Panc1 (cell line): ENCODE measurements at regions not wholly inside any gene's neighbourhood (a gene's known extent, or its start where the extent isn't known, plus 50 kb on each side); places are given as distances from the start of the nearest gene placed in this dataset.

ENCODE experiments used
- ATAC-seq: fragments of 200-7000 bp; cut with Tn5 transposase; 2 replicates; pipeline ENCODE4 v1.9.1; 2020; ENCODE audit warnings: mild to moderate bottlenecking, moderate library complexity
- BruUV-seq: library from RNA; stranded (reverse); fragments of 400-500 nt; replicated peaks from 2 replicates; lab custom pipeline; 2021; lab: Mats Ljungman, UMichigan
- CTCF ChIA-PET: fragments of 300-600 bp; sonication (Branson Sonifier 250); formaldehyde crosslinking; loops from one replicate; lab custom pipeline; 2022; ENCODE audit warnings: antibody characterized with exemption; lab: Charles Lee
- POLR2A ChIA-PET: fragments of 300-600 bp; sonication (Branson Sonifier 250); formaldehyde crosslinking; loops from one replicate; lab custom pipeline; 2022; ENCODE audit warnings: antibody characterized with exemption; lab: Charles Lee
- DNase-seq: peaks from one replicate; pipeline ENCODE4 v3.0.0-alpha.2; 2010; ENCODE audit warnings: low read depth, low spot score
- H3K27ac ChIP-seq: 2 replicates; pipeline ENCODE4 v1.5.1; 2011; ENCODE audit warnings: mild to moderate bottlenecking, low read length, inconsistent platforms
- H3K27me3 ChIP-seq: fragments of 200-500 bp; sonication (Bioruptor generic); 2 replicates; pipeline ENCODE4 v1.6.0; 2014; ENCODE audit warnings: low read length, inconsistent platforms; ENCODE audit not compliant: control insufficient read depth, insufficient read depth
- H3K36me3 ChIP-seq: fragments of 200-500 bp; sonication (Bioruptor generic); 2 replicates; pipeline ENCODE4 v1.5.1; 2014; ENCODE audit warnings: inconsistent platforms, mild to moderate bottlenecking, low read length, moderate library complexity; ENCODE audit not compliant: control insufficient read depth, insufficient read depth
- H3K4me1 ChIP-seq: 2 replicates; pipeline ENCODE4 v1.5.1; 2011; ENCODE audit warnings: inconsistent platforms, mild to moderate bottlenecking, low read length, moderate library complexity; ENCODE audit not compliant: control insufficient read depth, insufficient read depth
- H3K4me3 ChIP-seq, 2 experiments: 2 replicates each; pipeline ENCODE4 v1.5.1; 2011 to 2012; ENCODE audit warnings: low read depth in 2 of 2, low read length in 2 of 2, mild to moderate bottlenecking in 2 of 2, inconsistent platforms in 1 of 2, moderate library complexity in 1 of 2
- H3K9me3 ChIP-seq: fragments of 200-500 bp; sonication (Bioruptor generic); 2 replicates; pipeline ENCODE4 v1.5.1; 2014; ENCODE audit warnings: low read depth, mild to moderate bottlenecking, inconsistent platforms, low read length, moderate library complexity; ENCODE audit not compliant: control insufficient read depth, insufficient read depth
- POLR2AphosphoS5 ChIP-seq: IDR thresholded peaks from 2 replicates; pipeline ENCODE4 v1.6.1; 2012; ENCODE audit warnings: mild to moderate bottlenecking, low read depth, low read length, moderate library complexity
- SIN3A ChIP-seq: IDR thresholded peaks from 2 replicates; pipeline ENCODE4 v1.6.1; 2012; ENCODE audit warnings: low read depth, mild to moderate bottlenecking, low read length, moderate library complexity, borderline replicate concordance; ENCODE audit not compliant: insufficient read depth
- TCF7L2 ChIP-seq: IDR thresholded peaks from 2 replicates; pipeline ENCODE4 v1.6.1; 2011; ENCODE audit warnings: mild to moderate bottlenecking, low read depth, low read length, inconsistent platforms
- in situ Hi-C: cut with HindIII; loops from 2 replicates; pipeline ENCODE4 v1.10.0; 2016; ENCODE audit warnings: low sequenced_read_pairs, low pct_unique_long_range_greater_than_20kb
- intact Hi-C: fragments of 100-400 bp; cut with micrococcal nuclease; formaldehyde crosslinking; loops from one replicate; pipeline ENCODE4 v1.10.0; 2022; ENCODE audit not compliant: unreplicated experiment
- TF ChIP-seq, protein P1 (sequence below), 2 experiments: IDR thresholded peaks; 2 replicates each; pipeline ENCODE4 v1.6.1; 2011 to 2012; ENCODE audit warnings: low read depth in 2 of 2, control low read depth in 1 of 2, low read length in 1 of 2, mild to moderate bottlenecking in 1 of 2, moderate library complexity in 1 of 2; ENCODE audit not compliant: insufficient read depth in 1 of 2
- TF ChIP-seq, protein P2 (sequence below): fragments of 450-650 bp; IDR thresholded peaks from 2 replicates; pipeline ENCODE4 v1.5.1; 2017; ENCODE audit warnings: mild to moderate bottlenecking

DNA sequence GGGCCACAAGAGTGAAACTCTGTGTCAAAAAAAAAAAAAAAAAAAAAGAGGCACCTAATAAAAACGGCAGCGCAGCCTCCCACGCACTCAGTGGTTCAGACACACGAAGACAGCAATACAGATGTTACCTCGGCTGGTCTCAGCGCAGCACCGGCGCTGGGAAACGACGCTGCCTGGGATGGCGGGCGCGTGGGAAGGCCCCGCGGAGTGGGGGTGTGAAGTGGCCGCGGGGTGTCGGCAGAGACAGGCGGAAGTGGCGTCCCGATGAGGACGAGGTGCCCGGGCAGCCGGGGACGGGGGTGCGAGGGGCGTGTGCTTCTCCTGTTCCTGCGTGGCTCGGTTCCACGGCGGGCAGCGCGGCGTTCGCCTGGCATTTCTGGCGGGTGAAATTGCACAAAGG, 179.4 kb downstream of the BANP start:
- no peak for TF ChIP-seq SIN3A
- TF ChIP-seq, protein P1, sequence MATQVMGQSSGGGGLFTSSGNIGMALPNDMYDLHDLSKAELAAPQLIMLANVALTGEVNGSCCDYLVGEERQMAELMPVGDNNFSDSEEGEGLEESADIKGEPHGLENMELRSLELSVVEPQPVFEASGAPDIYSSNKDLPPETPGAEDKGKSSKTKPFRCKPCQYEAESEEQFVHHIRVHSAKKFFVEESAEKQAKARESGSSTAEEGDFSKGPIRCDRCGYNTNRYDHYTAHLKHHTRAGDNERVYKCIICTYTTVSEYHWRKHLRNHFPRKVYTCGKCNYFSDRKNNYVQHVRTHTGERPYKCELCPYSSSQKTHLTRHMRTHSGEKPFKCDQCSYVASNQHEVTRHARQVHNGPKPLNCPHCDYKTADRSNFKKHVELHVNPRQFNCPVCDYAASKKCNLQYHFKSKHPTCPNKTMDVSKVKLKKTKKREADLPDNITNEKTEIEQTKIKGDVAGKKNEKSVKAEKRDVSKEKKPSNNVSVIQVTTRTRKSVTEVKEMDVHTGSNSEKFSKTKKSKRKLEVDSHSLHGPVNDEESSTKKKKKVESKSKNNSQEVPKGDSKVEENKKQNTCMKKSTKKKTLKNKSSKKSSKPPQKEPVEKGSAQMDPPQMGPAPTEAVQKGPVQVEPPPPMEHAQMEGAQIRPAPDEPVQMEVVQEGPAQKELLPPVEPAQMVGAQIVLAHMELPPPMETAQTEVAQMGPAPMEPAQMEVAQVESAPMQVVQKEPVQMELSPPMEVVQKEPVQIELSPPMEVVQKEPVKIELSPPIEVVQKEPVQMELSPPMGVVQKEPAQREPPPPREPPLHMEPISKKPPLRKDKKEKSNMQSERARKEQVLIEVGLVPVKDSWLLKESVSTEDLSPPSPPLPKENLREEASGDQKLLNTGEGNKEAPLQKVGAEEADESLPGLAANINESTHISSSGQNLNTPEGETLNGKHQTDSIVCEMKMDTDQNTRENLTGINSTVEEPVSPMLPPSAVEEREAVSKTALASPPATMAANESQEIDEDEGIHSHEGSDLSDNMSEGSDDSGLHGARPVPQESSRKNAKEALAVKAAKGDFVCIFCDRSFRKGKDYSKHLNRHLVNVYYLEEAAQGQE (IDR thresholded peaks at IDR 0.05; ENCODE audit: insufficient read depth in 1 of 2, low read depth in 2 of 2, low read length in 1 of 2) = no peak
- TF ChIP-seq, protein P2, sequence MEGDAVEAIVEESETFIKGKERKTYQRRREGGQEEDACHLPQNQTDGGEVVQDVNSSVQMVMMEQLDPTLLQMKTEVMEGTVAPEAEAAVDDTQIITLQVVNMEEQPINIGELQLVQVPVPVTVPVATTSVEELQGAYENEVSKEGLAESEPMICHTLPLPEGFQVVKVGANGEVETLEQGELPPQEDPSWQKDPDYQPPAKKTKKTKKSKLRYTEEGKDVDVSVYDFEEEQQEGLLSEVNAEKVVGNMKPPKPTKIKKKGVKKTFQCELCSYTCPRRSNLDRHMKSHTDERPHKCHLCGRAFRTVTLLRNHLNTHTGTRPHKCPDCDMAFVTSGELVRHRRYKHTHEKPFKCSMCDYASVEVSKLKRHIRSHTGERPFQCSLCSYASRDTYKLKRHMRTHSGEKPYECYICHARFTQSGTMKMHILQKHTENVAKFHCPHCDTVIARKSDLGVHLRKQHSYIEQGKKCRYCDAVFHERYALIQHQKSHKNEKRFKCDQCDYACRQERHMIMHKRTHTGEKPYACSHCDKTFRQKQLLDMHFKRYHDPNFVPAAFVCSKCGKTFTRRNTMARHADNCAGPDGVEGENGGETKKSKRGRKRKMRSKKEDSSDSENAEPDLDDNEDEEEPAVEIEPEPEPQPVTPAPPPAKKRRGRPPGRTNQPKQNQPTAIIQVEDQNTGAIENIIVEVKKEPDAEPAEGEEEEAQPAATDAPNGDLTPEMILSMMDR = no peak
- no peak for TF ChIP-seq TCF7L2
- no peak for TF ChIP-seq POLR2AphosphoS5
- in situ Hi-C loops = no loop called here
- intact Hi-C loops = no loop called here
- Histone ChIP-seq H3K27me3 (no peaks in the 10 kb centered on the region), H3K9me3 (no peaks in the 10 kb centered on the region), H3K4me1 (no peaks in the 10 kb centered on the region), H3K4me3 (no peak overlapping the region), H3K27ac (no peak overlapping the region), H3K36me3 (no peaks in the 10 kb centered on the region)
- ATAC-seq (no peak), DNase-seq (no peak)
- ChIA-PET POLR2A (no interaction called here), CTCF (no interaction called here)
- BruUV-seq = no TSS peak

DNA sequence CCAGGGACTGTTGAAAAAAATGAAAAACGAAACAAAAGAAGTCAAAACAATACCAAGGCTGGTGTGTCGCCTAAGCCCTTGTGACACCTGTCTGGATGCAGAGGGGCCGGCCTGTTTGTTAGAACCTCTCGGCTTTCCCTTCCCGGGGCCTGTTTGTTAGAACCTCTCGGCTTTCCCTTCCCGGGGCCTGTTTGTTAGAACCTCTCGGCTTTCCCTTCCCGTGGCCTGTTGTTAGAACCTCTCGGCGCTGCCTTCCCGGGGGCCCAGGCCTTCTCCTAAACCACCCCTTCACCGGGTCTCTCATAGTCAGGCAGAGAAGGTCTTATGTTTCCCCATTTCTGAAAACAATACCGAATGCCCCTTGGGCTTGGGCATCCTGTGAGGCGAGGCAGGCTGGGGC, 180.0 kb downstream of the BANP start:
- TF ChIP-seq SIN3A (no peak), TCF7L2 (no peak)
- TF ChIP-seq, protein P2 = no peak
- Histone ChIP-seq H3K27ac (no peak overlapping the region), H3K27me3 (no peaks in the 10 kb centered on the region), H3K36me3 (no peaks in the 10 kb centered on the region), H3K4me1 (no peaks in the 10 kb centered on the region), H3K4me3 (no peak overlapping the region), H3K9me3 (no peaks in the 10 kb centered on the region)
- no peak for ATAC-seq
- CTCF ChIA-PET = no interaction called here
- in situ Hi-C loops (no loop called here), intact Hi-C loops (no loop called here)
- POLR2A ChIA-PET = no interaction called here
- BruUV-seq = no TSS peak
- no peak for DNase-seq

DNA sequence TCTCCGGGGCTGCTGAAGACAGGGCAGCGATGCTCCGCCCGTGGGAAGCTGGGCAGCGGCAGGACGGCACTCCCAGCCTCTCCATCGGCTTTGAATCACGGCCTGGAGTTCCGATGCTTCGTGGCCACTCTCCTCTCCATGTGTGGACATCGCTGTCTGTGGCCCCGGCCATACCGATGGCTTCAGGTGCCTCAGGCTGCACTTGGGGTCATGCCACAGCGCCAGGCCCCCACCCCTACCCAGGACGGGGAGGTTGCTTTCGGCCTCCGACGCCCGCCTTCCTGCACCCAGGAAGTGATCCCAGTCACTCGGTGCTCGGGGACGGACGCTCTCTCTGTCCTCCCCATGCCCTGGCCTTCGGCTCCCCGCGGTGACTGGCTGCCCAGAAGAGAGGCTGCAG, 180.7 kb downstream of the BANP start:
- H3K9me3 ChIP-seq = no peaks in the 10 kb centered on the region
- in situ Hi-C loops = no loop called here
- DNase-seq (no peak), ATAC-seq (no peak)
- H3K36me3 ChIP-seq = no peaks in the 10 kb centered on the region
- ChIA-PET CTCF (no interaction called here), POLR2A (no interaction called here)
- no peaks in the 10 kb centered on the region for H3K27me3 ChIP-seq
- no peak for TF ChIP-seq POLR2AphosphoS5
- no peak for TF ChIP-seq SIN3A
- no peak for TF ChIP-seq TCF7L2
- TF ChIP-seq, protein P1 (IDR thresholded peaks at IDR 0.05; ENCODE audit: insufficient read depth in 1 of 2, low read depth in 2 of 2, low read length in 1 of 2) = no peak
- TF ChIP-seq, protein P2 = no peak
- no peak overlapping the region for H3K27ac ChIP-seq
- intact Hi-C loops = no loop called here
- no peaks in the 10 kb centered on the region for H3K4me1 ChIP-seq
- H3K4me3 ChIP-seq = no peak overlapping the region
- no TSS peak for BruUV-seq
